ENCODE measurements at regions not wholly inside any gene's neighbourhood (a gene's known extent, or its start where the extent isn't known, plus 50 kb on each side); places are given as distances from the start of the nearest gene placed in this dataset.

- ATAC-seq, result no peak
Measured at GRCh38 chr12:90193500-90193899, 484.9 kb upstream of the ATP2B1 start.

- no peak for ATAC-seq
Measured at GRCh38 chr12:90188857-90189256, 480.2 kb upstream of the ATP2B1 start.

- no peak for ATAC-seq
Measured at GRCh38 chr12:90183201-90183600, 474.6 kb upstream of the ATP2B1 start.

GRCh38 chr12:90181216-90181615 lies 472.6 kb upstream of the ATP2B1 start:
- ATAC-seq, result no peak

- no peak for ATAC-seq
Measured at GRCh38 chr12:90174956-90175355, 466.3 kb upstream of the ATP2B1 start.

- ATAC-seq, result no peak
Measured at GRCh38 chr12:90174198-90174510, 465.5 kb upstream of the ATP2B1 start.

GRCh38 chr12:90173499-90174197 lies 465.0 kb upstream of the ATP2B1 start:
- ATAC-seq, result no peak

GRCh38 chr12:90172524-90172923 lies 463.9 kb upstream of the ATP2B1 start:
- no peak for ATAC-seq

- ATAC-seq, result no peak
Measured at GRCh38 chr12:90170740-90171139, 462.1 kb upstream of the ATP2B1 start.

- ATAC-seq, result no peak
Measured at GRCh38 chr12:90167518-90168208, 459.0 kb upstream of the ATP2B1 start.

- ATAC-seq, result no peak
Measured at GRCh38 chr12:90166671-90167070, 458.0 kb upstream of the ATP2B1 start.

- ATAC-seq, result no peak
Measured at GRCh38 chr12:90166012-90166411, 457.4 kb upstream of the ATP2B1 start.

GRCh38 chr12:90163975-90164374 lies 455.3 kb upstream of the ATP2B1 start:
- no peak for ATAC-seq

- ATAC-seq, result no peak
Measured at GRCh38 chr12:90153827-90154226, 445.2 kb upstream of the ATP2B1 start.

GRCh38 chr12:90152897-90153624 lies 444.4 kb upstream of the ATP2B1 start:
- ATAC-seq, result no peak

- ATAC-seq, result no peak
Measured at GRCh38 chr12:90151491-90152015, 442.9 kb upstream of the ATP2B1 start.

GRCh38 chr12:90149453-90149852 lies 440.8 kb upstream of the ATP2B1 start:
- no peak for ATAC-seq

- ATAC-seq, result peak; percentile 85
Measured at GRCh38 chr12:90129366-90130030, 420.9 kb upstream of the ATP2B1 start.

- no peak for ATAC-seq
Measured at GRCh38 chr12:90128526-90128925, 419.9 kb upstream of the ATP2B1 start.

GRCh38 chr12:90126125-90126524 lies 417.5 kb upstream of the ATP2B1 start:
- ATAC-seq, result no peak

GRCh38 chr12:90124914-90125313 lies 416.3 kb upstream of the ATP2B1 start:
- ATAC-seq, result no peak

- ATAC-seq, result no peak
Measured at GRCh38 chr12:90124289-90124688, 415.7 kb upstream of the ATP2B1 start.

- no peak for ATAC-seq
Measured at GRCh38 chr12:90122681-90123080, 414.0 kb upstream of the ATP2B1 start.

All from esophagus mucosa (tissue), 1 donor.